ENCODE measurements at regions not wholly inside any gene's neighbourhood (a gene's known extent, or its start where the extent isn't known, plus 50 kb on each side); places are given as distances from the start of the nearest gene placed in this dataset.

GRCh38 chr10:83037653-83038052 is 1101.7 kb upstream of the GHITM start:
- no peak for DNase-seq

- DNase-seq, result no peak
Measured at GRCh38 chr10:83038631-83039030, 1100.7 kb upstream of the GHITM start.

GRCh38 chr10:83045731-83046130 is 1093.6 kb upstream of the GHITM start:
- no peak for DNase-seq

- no peak for DNase-seq
Measured at GRCh38 chr10:83050815-83051214, 1088.5 kb upstream of the GHITM start.

- DNase-seq, result no peak
Measured at GRCh38 chr10:83062871-83063270, 1076.4 kb upstream of the GHITM start.

GRCh38 chr10:83073472-83073871 is 1065.8 kb upstream of the GHITM start:
- no peak for DNase-seq

- DNase-seq, result no peak
Measured at GRCh38 chr10:83075016-83075814, 1064.1 kb upstream of the GHITM start.

GRCh38 chr10:83075815-83076355 is 1063.4 kb upstream of the GHITM start:
- no peak for DNase-seq

- DNase-seq, result no peak
Measured at GRCh38 chr10:83076443-83076842, 1062.9 kb upstream of the GHITM start.

GRCh38 chr10:83078160-83078559 is 1061.1 kb upstream of the GHITM start:
- no peak for DNase-seq

GRCh38 chr10:83078645-83079044 is 1060.7 kb upstream of the GHITM start:
- DNase-seq, result no peak

GRCh38 chr10:83083831-83084230 is 1055.5 kb upstream of the GHITM start:
- no peak for DNase-seq

- no peak for DNase-seq
Measured at GRCh38 chr10:83089335-83089734, 1050.0 kb upstream of the GHITM start.

GRCh38 chr10:83104616-83105015 is 1034.7 kb upstream of the GHITM start:
- no peak for DNase-seq

GRCh38 chr10:83108565-83109333 is 1030.6 kb upstream of the GHITM start:
- DNase-seq, result no peak

GRCh38 chr10:83119346-83119745 is 1020.0 kb upstream of the GHITM start:
- DNase-seq, result no peak

- DNase-seq, result no peak
Measured at GRCh38 chr10:83122336-83122735, 1017.0 kb upstream of the GHITM start.

- DNase-seq, result no peak
Measured at GRCh38 chr10:83127942-83128575, 1011.2 kb upstream of the GHITM start.

- DNase-seq, result no peak
Measured at GRCh38 chr10:83140811-83141210, 998.5 kb upstream of the GHITM start.

GRCh38 chr10:83142074-83142563 is 997.2 kb upstream of the GHITM start:
- no peak for DNase-seq

GRCh38 chr10:83144461-83144860 is 994.8 kb upstream of the GHITM start:
- DNase-seq, result no peak

GRCh38 chr10:83153714-83154113 is 985.6 kb upstream of the GHITM start:
- DNase-seq, result no peak

- DNase-seq, result peak; percentile 69
Measured at GRCh38 chr10:83164156-83164555, 975.2 kb upstream of the GHITM start.

All from NCI-H774 (cell line).